ENCODE measurements at regions not wholly inside any gene's neighbourhood (a gene's known extent, or its start where the extent isn't known, plus 50 kb on each side); places are given as distances from the start of the nearest gene placed in this dataset.
"Not testable (repeated sequence)": the region's sequence is repeated elsewhere in the genome, so short reads cannot be mapped to it uniquely, and the experiment has no call there.

DNA sequence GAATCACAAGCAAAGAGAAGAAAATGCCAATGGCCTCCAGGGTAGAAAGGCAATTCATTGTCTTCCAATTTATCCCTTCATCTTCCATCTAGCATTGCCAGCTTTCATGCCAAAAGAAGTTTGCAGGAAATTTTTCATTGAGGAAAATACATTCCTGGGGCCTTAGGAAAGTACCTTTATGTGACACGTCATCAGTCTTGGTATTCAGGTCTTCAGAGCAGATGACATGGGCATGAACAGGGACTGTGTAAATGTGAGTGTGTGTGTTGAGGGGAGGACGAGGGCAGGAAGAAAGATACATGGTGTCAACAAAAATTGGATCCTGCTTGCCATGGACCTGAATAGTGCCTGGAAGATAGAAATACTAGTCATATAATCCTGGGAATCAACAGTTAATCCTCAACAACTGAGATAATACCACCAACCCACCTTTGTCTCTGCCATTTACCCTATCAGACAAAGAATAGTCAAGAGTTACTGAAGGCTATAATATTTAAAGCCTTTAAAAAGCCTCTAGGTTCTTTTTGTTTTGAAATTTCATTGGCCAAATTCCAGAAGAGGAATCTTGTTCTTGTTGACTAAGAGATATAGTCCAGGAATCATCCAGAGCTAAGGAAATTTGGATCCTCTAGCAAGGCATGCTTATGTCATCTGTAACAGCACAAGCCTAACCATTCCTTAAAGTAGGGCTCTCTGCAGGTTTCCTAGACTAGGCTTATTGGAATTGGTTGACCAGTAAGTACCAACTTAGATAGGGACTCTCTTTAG, 405.8 kb upstream of the SASH1 start:
- Mint-ChIP-seq H3K27ac (no peak overlapping the region), H3K4me1 (ENCODE audit: low read depth) (no peaks in the 10 kb centered on the region), H3K27me3 (no peaks in the 10 kb centered on the region), H3K36me3 (no peaks in the 10 kb centered on the region), H3K4me3 (no peak overlapping the region), H3K9me3 (no peaks in the 10 kb centered on the region)
- ChIA-PET POLR2A (no interaction called here), CTCF (no interaction called here)
- intact Hi-C loops (cut with micrococcal nuclease): no loop called here
- no peak for DNase-seq

DNA sequence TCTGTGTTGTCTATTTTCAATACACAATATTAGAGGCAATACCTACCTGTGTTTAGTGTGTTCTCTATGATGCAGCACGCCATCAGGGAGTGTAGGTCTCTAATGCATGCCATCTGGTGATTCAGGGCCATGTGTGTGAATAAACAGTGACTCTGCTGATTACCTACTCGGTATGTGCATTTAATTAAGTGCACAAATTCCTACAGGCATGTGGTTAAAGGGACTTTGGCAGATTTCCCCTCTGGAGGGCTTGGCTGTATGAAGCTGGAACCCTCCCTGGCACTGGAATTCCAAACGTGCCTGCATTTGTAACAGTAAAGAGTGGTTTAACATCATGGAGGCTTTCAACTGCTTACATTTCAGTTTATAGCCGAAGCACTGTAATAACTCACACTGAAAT, 401.5 kb upstream of the SASH1 start:
- Mint-ChIP-seq H3K36me3 (no peaks in the 10 kb centered on the region), H3K4me3 (no peak overlapping the region), H3K27me3 (no peaks in the 10 kb centered on the region), H3K27ac (no peak overlapping the region), H3K4me1 (ENCODE audit: low read depth) (no peaks in the 10 kb centered on the region), H3K9me3 (no peaks in the 10 kb centered on the region)
- POLR2A ChIA-PET: no interaction called here
- intact Hi-C loops (cut with micrococcal nuclease): no loop called here
- no peak for DNase-seq
- CTCF ChIA-PET: no interaction called here

DNA sequence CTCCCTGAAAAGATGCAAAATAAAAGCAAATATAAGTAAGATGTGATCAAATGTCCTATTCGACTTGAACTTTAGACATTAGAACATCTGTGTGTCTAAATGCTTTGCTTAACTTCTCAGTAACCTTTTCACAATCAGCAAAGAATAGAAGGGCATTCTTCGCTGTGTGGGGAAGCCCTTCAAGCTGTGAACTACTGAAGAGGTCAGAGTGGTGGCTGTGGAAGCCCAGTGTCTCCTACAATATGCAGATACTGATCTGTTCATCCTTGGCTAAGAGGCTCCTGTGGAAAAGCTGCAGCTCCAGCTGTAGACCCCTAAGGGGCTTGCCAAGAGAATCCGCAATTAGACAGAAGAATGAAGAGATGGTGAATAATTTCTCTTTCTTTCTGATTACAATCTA, 400.3 kb upstream of the SASH1 start:
- POLR2A ChIA-PET: no interaction called here
- intact Hi-C loops (cut with micrococcal nuclease): no loop called here
- no peaks in the 10 kb centered on the region for H3K9me3 Mint-ChIP-seq

DNA sequence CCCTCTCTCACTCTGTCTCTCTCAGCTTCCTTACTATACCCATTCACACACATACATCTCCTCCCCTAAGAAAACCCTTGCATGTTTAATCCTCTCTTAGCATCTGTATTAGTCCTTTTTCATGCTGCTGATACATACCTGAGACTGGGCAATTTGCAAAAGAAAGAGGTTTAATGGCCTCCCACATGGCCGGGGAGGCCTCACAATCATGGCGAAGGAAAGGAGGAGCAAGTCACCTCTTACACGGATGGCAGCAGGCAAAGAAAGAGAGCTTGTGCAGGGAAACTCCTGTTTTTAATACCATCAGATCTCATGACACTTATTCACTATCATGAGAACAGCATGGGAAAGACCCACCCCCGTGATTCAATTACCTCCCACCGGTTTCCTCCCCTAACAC, 398.5 kb upstream of the SASH1 start:
- H3K4me1 Mint-ChIP-seq (ENCODE audit: low read depth): no peaks in the 10 kb centered on the region
- no peaks in the 10 kb centered on the region for H3K9me3 Mint-ChIP-seq
- no peaks in the 10 kb centered on the region for H3K27me3 Mint-ChIP-seq
- DNase-seq: no peak
- no peak overlapping the region for H3K27ac Mint-ChIP-seq
- CTCF ChIA-PET: no interaction called here
- intact Hi-C loops (cut with micrococcal nuclease): no loop called here
- H3K4me3 Mint-ChIP-seq: no peak overlapping the region
- POLR2A ChIA-PET: no interaction called here
- H3K36me3 Mint-ChIP-seq: no peaks in the 10 kb centered on the region

More for the DNA sequence above, 400.3 kb upstream of the SASH1 start:
- CTCF ChIA-PET: no interaction called here
- no peak overlapping the region for H3K4me3 Mint-ChIP-seq
- H3K27ac Mint-ChIP-seq: no peak overlapping the region
- H3K36me3 Mint-ChIP-seq: no peaks in the 10 kb centered on the region
- no peaks in the 10 kb centered on the region for H3K4me1 Mint-ChIP-seq (ENCODE audit: low read depth)
- no peak for DNase-seq
- H3K27me3 Mint-ChIP-seq: no peaks in the 10 kb centered on the region

DNA sequence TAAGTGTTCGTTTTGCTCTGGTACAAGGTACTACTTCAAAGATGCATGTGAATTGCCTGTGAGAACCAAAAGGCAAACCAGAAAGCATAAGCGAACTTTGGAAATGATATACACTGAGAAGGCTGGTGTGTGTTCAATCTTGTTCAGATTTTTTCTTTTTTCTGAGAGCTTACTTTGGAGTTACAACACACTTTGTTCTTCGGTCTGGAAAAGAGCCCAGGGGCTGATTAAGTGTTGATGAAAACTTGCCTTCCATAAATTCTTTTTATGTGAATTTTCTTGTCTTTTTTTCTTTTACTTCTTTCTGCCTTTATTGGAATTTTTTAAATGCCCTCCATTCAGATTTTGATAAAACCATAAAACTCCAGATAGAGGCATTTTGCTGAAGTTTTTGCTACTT, 395.1 kb upstream of the SASH1 start:
- Mint-ChIP-seq H3K9me3 (no peaks in the 10 kb centered on the region), H3K4me1 (ENCODE audit: low read depth) (no peaks in the 10 kb centered on the region), H3K36me3 (no peaks in the 10 kb centered on the region), H3K27me3 (no peaks in the 10 kb centered on the region), H3K4me3 (no peak overlapping the region), H3K27ac (no peak overlapping the region)
- CTCF ChIA-PET: no interaction called here
- DNase-seq: no peak
- intact Hi-C loops (cut with micrococcal nuclease): no loop called here
- POLR2A ChIA-PET: no interaction called here

DNA sequence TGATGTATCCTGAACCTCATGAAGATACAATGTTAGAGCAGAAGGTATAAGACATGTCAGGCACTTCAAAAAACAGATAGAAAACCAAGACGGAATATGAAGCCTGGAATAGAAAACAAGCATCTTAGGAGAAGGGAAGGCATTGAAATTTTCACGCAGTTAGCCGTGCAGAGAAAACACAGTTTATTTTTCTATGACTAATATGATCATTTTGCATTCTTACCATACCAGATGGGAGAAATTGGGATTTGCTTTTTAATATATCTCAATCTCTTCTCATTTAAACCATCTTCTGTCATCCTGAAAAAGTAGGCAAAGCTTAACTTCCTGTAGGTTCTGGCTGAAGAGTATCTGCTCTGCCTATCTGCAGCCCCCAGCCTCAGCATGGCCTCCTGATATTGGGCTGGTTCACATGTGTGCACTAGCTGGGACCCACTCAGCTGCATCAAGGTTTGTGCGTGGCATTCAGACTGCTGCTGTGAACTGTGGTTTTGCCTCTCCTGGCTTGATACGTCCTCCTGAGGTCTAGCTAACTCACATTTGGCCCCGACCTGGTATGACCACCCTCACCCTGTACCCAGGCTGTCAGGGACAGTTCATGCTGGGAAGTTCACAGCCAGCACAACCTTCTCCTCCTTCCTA, 392.5 kb upstream of the SASH1 start:
- Mint-ChIP-seq H3K4me3 (no peak overlapping the region), H3K27me3 (no peaks in the 10 kb centered on the region), H3K4me1 (ENCODE audit: low read depth) (no peaks in the 10 kb centered on the region), H3K9me3 (no peaks in the 10 kb centered on the region), H3K36me3 (no peaks in the 10 kb centered on the region), H3K27ac (no peak overlapping the region)
- CTCF ChIA-PET: no interaction called here
- intact Hi-C loops (cut with micrococcal nuclease): no loop called here
- POLR2A ChIA-PET: no interaction called here
- no peak for DNase-seq

DNA sequence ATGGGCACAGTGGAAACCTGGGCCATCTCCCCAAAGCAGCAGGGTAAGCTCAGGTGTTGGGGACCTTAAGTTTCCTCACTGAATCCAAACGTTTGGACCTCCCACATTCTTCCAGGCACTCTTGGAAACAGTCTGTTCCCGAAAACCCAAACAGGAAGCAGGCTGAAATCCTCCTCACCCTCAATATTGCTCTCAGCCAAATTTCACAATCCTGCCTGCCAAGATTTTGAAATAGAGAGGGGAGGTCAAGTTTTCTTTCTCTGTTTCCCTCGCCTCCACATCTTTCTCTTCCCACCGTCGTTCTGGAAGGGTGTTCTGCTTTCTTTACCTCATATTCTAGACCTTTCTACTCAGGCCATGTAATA, 392.0 kb upstream of the SASH1 start:
- DNase-seq: no peak
- ChIA-PET POLR2A (no interaction called here), CTCF (no interaction called here)
- H3K27ac Mint-ChIP-seq: no peak overlapping the region
- no peaks in the 10 kb centered on the region for H3K36me3 Mint-ChIP-seq
- intact Hi-C loops (cut with micrococcal nuclease): no loop called here
- no peaks in the 10 kb centered on the region for H3K27me3 Mint-ChIP-seq
- H3K4me1 Mint-ChIP-seq (ENCODE audit: low read depth): no peaks in the 10 kb centered on the region
- H3K9me3 Mint-ChIP-seq: no peaks in the 10 kb centered on the region
- no peak overlapping the region for H3K4me3 Mint-ChIP-seq

DNA sequence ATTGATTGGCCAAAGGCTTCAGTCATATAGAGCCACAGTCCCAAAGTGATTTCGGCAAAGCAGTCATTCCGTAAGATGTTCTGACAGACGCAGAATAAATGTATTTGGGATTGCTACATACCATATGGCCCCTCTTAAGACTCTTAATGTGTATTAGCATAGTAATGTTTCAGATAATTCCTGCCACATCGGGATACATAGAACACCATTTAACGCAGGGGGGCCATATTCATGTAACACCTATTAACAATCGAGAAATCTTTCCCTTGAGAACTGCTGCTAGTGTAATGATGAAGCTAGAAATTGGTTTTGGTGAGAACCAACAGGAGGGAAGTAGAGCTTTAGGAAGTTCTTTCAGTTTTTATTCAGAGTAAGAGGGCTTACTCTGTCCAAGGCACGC, 390.9 kb upstream of the SASH1 start:
- CTCF ChIA-PET: no interaction called here
- intact Hi-C loops (cut with micrococcal nuclease): no loop called here
- H3K27ac Mint-ChIP-seq: no peak overlapping the region
- no peaks in the 10 kb centered on the region for H3K9me3 Mint-ChIP-seq
- H3K4me3 Mint-ChIP-seq: no peak overlapping the region
- no peaks in the 10 kb centered on the region for H3K27me3 Mint-ChIP-seq
- H3K4me1 Mint-ChIP-seq (ENCODE audit: low read depth): no peaks in the 10 kb centered on the region
- H3K36me3 Mint-ChIP-seq: no peaks in the 10 kb centered on the region
- no peak for DNase-seq
- POLR2A ChIA-PET: no interaction called here

DNA sequence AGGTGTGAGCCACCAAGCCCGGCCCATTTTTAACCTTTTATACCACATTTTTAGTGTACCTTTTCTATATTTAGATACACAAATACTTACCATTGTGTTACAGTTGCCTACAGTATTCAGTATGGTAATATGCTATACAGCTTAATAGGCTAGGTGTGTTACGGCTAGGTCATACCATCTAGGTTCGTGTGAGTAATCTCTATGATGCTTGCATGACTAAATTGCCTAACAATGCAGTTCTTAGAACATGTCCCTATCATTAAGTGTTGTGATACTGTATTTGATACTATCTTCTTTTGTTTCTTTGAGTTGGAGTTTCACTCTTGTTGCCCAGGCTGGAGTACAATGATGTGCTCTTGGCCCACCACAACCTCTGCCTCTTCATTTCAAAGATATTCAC, 387.7 kb upstream of the SASH1 start:
- Mint-ChIP-seq H3K36me3 (no peaks in the 10 kb centered on the region), H3K27ac (no peak overlapping the region), H3K27me3 (no peaks in the 10 kb centered on the region), H3K4me1 (ENCODE audit: low read depth) (no peaks in the 10 kb centered on the region), H3K4me3 (no peak overlapping the region), H3K9me3 (no peaks in the 10 kb centered on the region)
- CTCF ChIA-PET: no interaction called here
- DNase-seq: no peak
- intact Hi-C loops (cut with micrococcal nuclease): no loop called here
- POLR2A ChIA-PET: no interaction called here

DNA sequence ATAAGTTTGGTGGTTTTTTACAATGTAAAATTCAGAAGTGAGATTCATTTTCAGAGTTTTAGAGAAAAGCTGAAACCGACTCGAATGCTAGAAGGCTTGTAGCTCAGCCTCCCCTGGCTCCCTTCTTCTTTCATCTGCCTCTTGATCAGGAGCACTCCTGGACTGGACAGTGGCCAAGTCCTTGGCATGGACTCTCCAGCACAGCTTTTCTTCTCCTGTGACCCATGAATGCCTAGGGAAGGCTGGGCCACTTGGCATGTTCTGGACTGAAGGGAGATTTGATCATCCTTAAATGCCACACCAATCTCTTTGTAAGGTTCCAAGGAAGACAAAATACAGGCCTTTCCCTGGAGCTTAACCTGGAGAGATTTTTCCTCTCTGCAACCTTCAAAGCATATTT, 384.0 kb upstream of the SASH1 start:
- Mint-ChIP-seq H3K4me3 (no peak overlapping the region), H3K27ac (no peak overlapping the region), H3K4me1 (ENCODE audit: low read depth) (no peaks in the 10 kb centered on the region), H3K36me3 (no peaks in the 10 kb centered on the region), H3K27me3 (no peaks in the 10 kb centered on the region), H3K9me3 (no peaks in the 10 kb centered on the region)
- POLR2A ChIA-PET: no interaction called here
- intact Hi-C loops (cut with micrococcal nuclease): no loop called here
- no peak for DNase-seq
- CTCF ChIA-PET: no interaction called here

DNA sequence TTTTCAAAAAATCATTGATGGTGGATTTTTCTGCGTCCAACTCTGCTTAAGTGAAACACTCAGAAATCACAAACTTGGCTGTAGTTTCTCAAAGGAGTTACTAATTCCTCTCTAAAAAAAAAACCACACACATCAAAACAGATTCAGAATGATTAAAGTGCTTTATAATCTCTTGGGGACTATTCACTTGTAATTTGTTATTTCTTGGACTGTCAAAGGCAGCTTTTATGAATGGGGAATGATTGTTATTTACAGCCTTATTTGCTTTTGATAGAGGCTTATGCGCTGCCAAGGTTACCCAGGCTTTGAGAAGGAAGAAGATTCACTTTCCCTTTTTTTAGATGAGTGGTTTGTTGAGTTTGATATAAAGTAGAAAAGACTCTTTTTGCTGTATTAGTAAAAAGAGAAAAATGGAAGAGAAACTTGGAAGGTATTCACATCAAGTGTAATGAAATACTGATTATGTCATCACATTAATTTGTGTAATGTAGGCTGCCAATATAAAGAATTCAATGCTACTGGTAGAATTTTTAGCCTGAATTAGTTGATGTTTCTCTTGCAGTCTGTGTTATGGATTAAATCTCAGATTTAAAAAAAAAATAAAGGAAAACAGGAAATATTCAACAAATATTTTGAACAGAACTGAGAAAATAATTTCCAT, 381.0 kb upstream of the SASH1 start:
- H3K9me3 Mint-ChIP-seq: no peaks in the 10 kb centered on the region
- no peaks in the 10 kb centered on the region for H3K36me3 Mint-ChIP-seq
- DNase-seq: no peak
- CTCF ChIA-PET: no interaction called here
- POLR2A ChIA-PET: no interaction called here
- H3K4me3 Mint-ChIP-seq: no peak overlapping the region
- no peaks in the 10 kb centered on the region for H3K4me1 Mint-ChIP-seq (ENCODE audit: low read depth)
- intact Hi-C loops (cut with micrococcal nuclease): no loop called here
- no peaks in the 10 kb centered on the region for H3K27me3 Mint-ChIP-seq
- H3K27ac Mint-ChIP-seq: no peak overlapping the region

DNA sequence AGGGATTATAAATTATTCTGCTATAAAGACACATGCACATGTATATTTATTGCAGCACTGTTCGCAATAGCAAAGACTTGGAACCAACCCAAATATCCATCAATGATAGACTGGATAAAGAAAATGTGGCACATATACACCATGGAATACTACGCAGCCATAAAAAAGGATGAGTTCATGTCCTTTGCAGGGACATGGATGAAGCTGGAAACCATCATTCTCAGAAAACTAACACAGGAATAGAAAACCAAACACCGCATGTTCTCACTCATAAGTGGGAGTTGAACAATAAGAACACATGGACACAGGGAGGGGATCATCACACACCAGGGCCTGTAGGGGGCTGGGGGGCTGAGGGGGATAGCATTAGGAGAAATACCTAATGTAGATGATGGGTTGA, 377.2 kb upstream of the SASH1 start:
- H3K27me3 Mint-ChIP-seq; CTCF ChIA-PET; H3K4me1 Mint-ChIP-seq (ENCODE audit: low read depth); H3K9me3 Mint-ChIP-seq; H3K4me3 Mint-ChIP-seq; POLR2A ChIA-PET; DNase-seq; H3K27ac Mint-ChIP-seq; intact Hi-C loops (cut with micrococcal nuclease); H3K36me3 Mint-ChIP-seq: not testable (repeated sequence)

DNA sequence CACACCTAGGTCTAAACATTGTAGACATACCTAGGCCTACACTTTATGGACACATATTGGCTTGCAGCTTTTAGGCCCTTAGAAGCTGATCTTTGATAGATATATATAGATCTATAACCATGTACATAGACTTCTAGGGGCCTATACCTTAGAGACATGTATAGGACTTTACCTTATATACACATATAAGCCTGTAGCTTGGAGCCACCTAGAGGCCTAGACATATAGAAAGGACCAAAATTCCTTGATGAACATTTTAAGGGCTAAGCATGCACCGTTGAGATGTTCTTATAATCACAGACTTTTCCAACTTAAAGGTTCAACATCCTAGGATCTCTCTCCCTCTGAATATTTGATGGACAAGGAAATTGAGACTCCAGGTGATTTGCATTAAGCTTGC, 371.7 kb upstream of the SASH1 start:
- CTCF ChIA-PET: no interaction called here
- H3K9me3 Mint-ChIP-seq: no peaks in the 10 kb centered on the region
- POLR2A ChIA-PET: no interaction called here
- H3K4me3 Mint-ChIP-seq: no peak overlapping the region
- no peak overlapping the region for H3K27ac Mint-ChIP-seq
- no peaks in the 10 kb centered on the region for H3K4me1 Mint-ChIP-seq (ENCODE audit: low read depth)
- no peaks in the 10 kb centered on the region for H3K27me3 Mint-ChIP-seq
- intact Hi-C loops (cut with micrococcal nuclease): no loop called here
- H3K36me3 Mint-ChIP-seq: no peaks in the 10 kb centered on the region
- DNase-seq: no peak
